ENCODE measurements at regions not wholly inside any gene's neighbourhood (a gene's known extent, or its start where the extent isn't known, plus 50 kb on each side); places are given as distances from the start of the nearest gene placed in this dataset.
A peak's percentile ranks its signal among the peaks of the same experiment; 100 is the strongest.
"Not testable (repeated sequence)": the region's sequence is repeated elsewhere in the genome, so short reads cannot be mapped to it uniquely, and the experiment has no call there.

- no peaks in the 10 kb centered on the region for H3K79me2 ChIP-seq (ENCODE audit: control insufficient read depth, insufficient read depth, low read length)
- DNase-seq (ENCODE audit: low read depth, low spot score) (no peak), ATAC-seq (no peak), FAIRE-seq (no peak)
- ChIA-PET RAD21 (ENCODE audit: unreplicated experiment) (no interaction called here), POLR2A (no interaction called here), CTCF (no interaction called here), SMC1A (ENCODE audit: uncharacterized antibody, unreplicated experiment) (no interaction called here)
- no peaks in the 10 kb centered on the region for H3K9me3 ChIP-seq (replicated peaks; ENCODE audit: control insufficient read depth, insufficient read depth, low read length)
- no peak overlapping the region for H3K4me3 ChIP-seq
- intact Hi-C loops (cut with micrococcal nuclease; ENCODE audit: unreplicated experiment) (no loop called here), in situ Hi-C loops (cut with MboI) (no loop called here)
- no peak overlapping the region for H3K9ac ChIP-seq (ENCODE audit: control insufficient read depth, insufficient read depth, low read length)
- TF ChIP-seq NFYA (IDR thresholded peaks at IDR 0.05; ENCODE audit: borderline replicate concordance, low read depth, low read length) (no peak), POLR2AphosphoS2 (IDR thresholded peaks at IDR 0.05; ENCODE audit: low read depth, low read length) (no peak), PRDM15 (CRISPR knock-in tag; IDR thresholded peaks at IDR 0.05) (no peak), CBX3 (IDR thresholded peaks at IDR 0.05; ENCODE audit: borderline replicate concordance, low read depth) (no peak), BCL11A (IDR thresholded peaks at IDR 0.05; ENCODE audit: low read depth, low read length) (no peak), CREB1 (IDR thresholded peaks at IDR 0.05; ENCODE audit: low read depth) (no peak), YY1 (IDR thresholded peaks at IDR 0.05; ENCODE audit: low read depth, low read length) (no peak), RBBP5 (conservative IDR thresholded peaks at IDR 0.05) (no peak), EP300 (IDR thresholded peaks at IDR 0.05; ENCODE audit: borderline replicate concordance in 1 of 2, control insufficient read depth in 1 of 2, low read depth in 2 of 2, low read length in 2 of 2) (no peak), NFIC (IDR thresholded peaks at IDR 0.05; ENCODE audit: low read depth, low read length) (no peak)
- TF ChIP-seq, protein P1, sequence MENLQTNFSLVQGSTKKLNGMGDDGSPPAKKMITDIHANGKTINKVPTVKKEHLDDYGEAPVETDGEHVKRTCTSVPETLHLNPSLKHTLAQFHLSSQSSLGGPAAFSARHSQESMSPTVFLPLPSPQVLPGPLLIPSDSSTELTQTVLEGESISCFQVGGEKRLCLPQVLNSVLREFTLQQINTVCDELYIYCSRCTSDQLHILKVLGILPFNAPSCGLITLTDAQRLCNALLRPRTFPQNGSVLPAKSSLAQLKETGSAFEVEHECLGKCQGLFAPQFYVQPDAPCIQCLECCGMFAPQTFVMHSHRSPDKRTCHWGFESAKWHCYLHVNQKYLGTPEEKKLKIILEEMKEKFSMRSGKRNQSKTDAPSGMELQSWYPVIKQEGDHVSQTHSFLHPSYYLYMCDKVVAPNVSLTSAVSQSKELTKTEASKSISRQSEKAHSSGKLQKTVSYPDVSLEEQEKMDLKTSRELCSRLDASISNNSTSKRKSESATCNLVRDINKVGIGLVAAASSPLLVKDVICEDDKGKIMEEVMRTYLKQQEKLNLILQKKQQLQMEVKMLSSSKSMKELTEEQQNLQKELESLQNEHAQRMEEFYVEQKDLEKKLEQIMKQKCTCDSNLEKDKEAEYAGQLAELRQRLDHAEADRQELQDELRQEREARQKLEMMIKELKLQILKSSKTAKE (IDR thresholded peaks at IDR 0.05; ENCODE audit: low read depth, poor library complexity, severe bottlenecking), result no peak
- no peak overlapping the region for H3K4me2 ChIP-seq (ENCODE audit: control insufficient read depth, insufficient read depth)
- no peaks in the 10 kb centered on the region; a peak in 1 of 4 replicates for H3K27me3 ChIP-seq (replicated peaks in 1 of 2; ENCODE audit: control insufficient read depth in 2 of 2, insufficient read depth in 2 of 2, low read length in 1 of 2)
- no TSS peak for BruUV-seq (replicated peaks)
- no peak overlapping the region for H3K27ac ChIP-seq (ENCODE audit: control insufficient read depth, insufficient read depth)
- no peaks in the 10 kb centered on the region for H4K20me1 ChIP-seq (ENCODE audit: control insufficient read depth, insufficient read depth)
- WGBS (ENCODE audit: insufficient coverage, insufficient replicate concordance, low lambda C conversion rate, missing lambda C conversion rate), result 26% methylated on average over 13 of the region's 13 CpGs
- H3K36me3 ChIP-seq (ENCODE audit: control insufficient read depth in 2 of 2, insufficient read depth in 2 of 2, low read length in 1 of 2), result no peaks in the 10 kb centered on the region
- H2AFZ ChIP-seq (ENCODE audit: control insufficient read depth, low read depth, low read length), result no peak overlapping the region
- no peaks in the 10 kb centered on the region for H3K4me1 ChIP-seq (ENCODE audit: control insufficient read depth, insufficient read depth, low read length)
Observed at GRCh38 chr10:42992957-42993390, 83.9 kb upstream of the RET start.

DNA sequence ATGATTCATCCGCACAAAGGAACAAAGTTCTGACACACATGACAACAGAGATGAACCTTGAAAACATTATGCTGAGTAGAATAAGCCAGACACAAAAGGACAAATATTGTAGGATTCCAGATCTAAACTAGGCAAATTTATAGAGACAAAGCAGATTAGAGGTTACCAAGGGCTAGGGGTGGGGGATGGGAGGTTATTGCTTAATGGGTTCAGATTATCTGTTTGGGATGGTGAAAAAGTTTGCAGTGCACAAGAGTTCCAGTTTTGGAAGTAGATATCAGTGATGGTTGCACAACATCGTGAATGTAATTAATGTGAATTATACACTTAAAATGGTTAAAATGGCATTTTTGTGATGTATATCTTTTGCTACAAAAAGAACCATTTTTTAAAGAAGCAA is 82.0 kb upstream of the RET start:
- H3K4me1 ChIP-seq (ENCODE audit: control insufficient read depth, insufficient read depth, low read length); POLR2A ChIA-PET; H4K20me1 ChIP-seq (ENCODE audit: control insufficient read depth, insufficient read depth); H2AFZ ChIP-seq (ENCODE audit: control insufficient read depth, low read depth, low read length); in situ Hi-C loops (cut with MboI); DNase-seq (ENCODE audit: low read depth, low spot score); H3K79me2 ChIP-seq (ENCODE audit: control insufficient read depth, insufficient read depth, low read length); SMC1A ChIA-PET (ENCODE audit: uncharacterized antibody, unreplicated experiment); CTCF ChIA-PET; FAIRE-seq; RAD21 ChIA-PET (ENCODE audit: unreplicated experiment); intact Hi-C loops (cut with micrococcal nuclease; ENCODE audit: unreplicated experiment); H3K9me3 ChIP-seq (replicated peaks; ENCODE audit: control insufficient read depth, insufficient read depth, low read length); H3K9ac ChIP-seq (ENCODE audit: control insufficient read depth, insufficient read depth, low read length); H3K4me2 ChIP-seq (ENCODE audit: control insufficient read depth, insufficient read depth); H3K27ac ChIP-seq (ENCODE audit: control insufficient read depth, insufficient read depth); H3K27me3 ChIP-seq (replicated peaks in 1 of 2; ENCODE audit: control insufficient read depth in 2 of 2, insufficient read depth in 2 of 2, low read length in 1 of 2); ATAC-seq; H3K36me3 ChIP-seq (ENCODE audit: control insufficient read depth in 2 of 2, insufficient read depth in 2 of 2, low read length in 1 of 2); H3K4me3 ChIP-seq: not testable (repeated sequence)
- TSS peak; percentile 84 for BruUV-seq (replicated peaks)
- WGBS (ENCODE audit: insufficient coverage, insufficient replicate concordance, low lambda C conversion rate, missing lambda C conversion rate), result 88% methylated on average over 1 of the region's 2 CpGs

Measured in GM12878 (cell line).